Fibroblast of lung (primary cell): ENCODE measurements at regions not wholly inside any gene's neighbourhood (a gene's known extent, or its start where the extent isn't known, plus 50 kb on each side); places are given as distances from the start of the nearest gene placed in this dataset.

Experiments used
- DNase-seq, 2 donors: peaks; one replicate each; pipeline versions ENCODE4 v3.0.0 to v3.0.0-alpha.2; 2010; ENCODE audit warnings: low read depth in 2 of 2
- H2AFZ ChIP-seq: 2 replicates; pipeline ENCODE4 v1.5.1; 2012; ENCODE audit warnings: low read length, control low read depth, inconsistent platforms
- H3K27ac ChIP-seq: 2 replicates; pipeline ENCODE4 v1.5.1; 2011; ENCODE audit warnings: low read length, control low read depth; ENCODE audit not compliant: insufficient read depth
- H3K27me3 ChIP-seq: 2 replicates; pipeline ENCODE4 v1.5.1; 2011; ENCODE audit warnings: mild to moderate bottlenecking, low read length; ENCODE audit not compliant: control insufficient read depth, insufficient read depth
- H3K36me3 ChIP-seq: 2 replicates; pipeline ENCODE4 v1.5.1; 2011; ENCODE audit warnings: low read length; ENCODE audit not compliant: control insufficient read depth, insufficient read depth
- H3K4me1 ChIP-seq: 2 replicates; pipeline ENCODE4 v1.5.1; 2011; ENCODE audit warnings: low read length; ENCODE audit not compliant: control insufficient read depth, insufficient read depth; ENCODE audit errors: extremely low read depth
- H3K4me2 ChIP-seq: 2 replicates; pipeline ENCODE4 v1.5.1; 2011; ENCODE audit warnings: low read length, control low read depth; ENCODE audit not compliant: insufficient read depth; ENCODE audit errors: extremely low read depth
- H3K4me3 ChIP-seq, 4 experiments: fragments of 200-600 bp in 1 of 4; sonication (generic) in 1 of 4; replicated peaks in 1 of 4; 2 replicates each; pipeline ENCODE4 v1.5.1; 2011 to 2016; ENCODE audit warnings: low read length in 4 of 4, low read depth in 3 of 4, mild to moderate bottlenecking in 3 of 4, control low read depth in 2 of 4, inconsistent platforms in 1 of 4, mixed read lengths in 1 of 4; ENCODE audit not compliant: insufficient read depth in 1 of 4; ENCODE audit errors: control extremely low read depth in 1 of 4
- H3K79me2 ChIP-seq: 2 replicates; pipeline ENCODE4 v1.5.1; 2012; ENCODE audit warnings: mild to moderate bottlenecking, low read length, inconsistent platforms; ENCODE audit not compliant: control insufficient read depth, insufficient read depth
- H3K9ac ChIP-seq: 2 replicates; pipeline ENCODE4 v1.5.1; 2011; ENCODE audit warnings: mild to moderate bottlenecking, low read length, control low read depth; ENCODE audit not compliant: insufficient read depth
- H3K9me3 ChIP-seq: 2 replicates; pipeline ENCODE4 v1.5.1; 2012; ENCODE audit warnings: low read depth, low read length; ENCODE audit not compliant: control insufficient read depth, insufficient read depth
- H4K20me1 ChIP-seq: 2 replicates; pipeline ENCODE4 v1.5.1; 2011; ENCODE audit warnings: low read length; ENCODE audit not compliant: control insufficient read depth, insufficient read depth; ENCODE audit errors: extremely low read depth
- EZH2 ChIP-seq: IDR thresholded peaks from 2 replicates; pipeline ENCODE4 v1.5.1; 2012; ENCODE audit warnings: low read length, control low read depth, mild to moderate bottlenecking; ENCODE audit errors: missing control alignments
- TF ChIP-seq, protein P1 (sequence below), 2 donors: IDR thresholded peaks in 1 of 2; conservative IDR thresholded peaks in 1 of 2; 1 replicate in 1 of 2; 2 replicates in 1 of 2; pipeline ENCODE4 v1.5.1; 2011 to 2012; ENCODE audit warnings: low read length in 2 of 2, control low read depth in 1 of 2, inconsistent platforms in 1 of 2, low read depth in 1 of 2, mild to moderate bottlenecking in 1 of 2

DNA sequence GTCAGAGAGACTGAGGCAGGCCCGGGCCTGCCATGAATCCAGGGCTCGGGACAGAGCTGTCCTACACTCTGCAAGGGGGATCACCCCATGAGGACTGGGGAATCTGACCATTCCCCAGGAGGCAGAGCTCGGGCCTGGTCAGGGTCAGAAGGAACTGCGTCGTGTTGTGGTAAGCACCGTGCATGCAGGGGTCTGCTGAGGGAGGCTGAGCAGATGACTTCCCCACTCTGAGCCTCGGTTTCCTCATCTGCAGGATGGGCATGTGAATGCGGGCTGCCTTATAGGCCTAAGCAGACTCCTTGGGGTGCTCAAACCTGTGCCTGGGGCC, 61.6 kb upstream of the IQSEC1 start:
- DNase-seq, result no peak
- Histone ChIP-seq H3K27ac (no peak overlapping the region), H3K36me3 (no peaks in the 10 kb centered on the region), H3K4me2 (no peak overlapping the region), H3K4me3 (no peak overlapping the region), H3K4me1 (no peaks in the 10 kb centered on the region), H3K9ac (no peak overlapping the region), H3K79me2 (no peaks in the 10 kb centered on the region), H3K9me3 (no peaks in the 10 kb centered on the region), H3K27me3 (no peaks in the 10 kb centered on the region), H4K20me1 (no peaks in the 10 kb centered on the region), H2AFZ (no peak overlapping the region)
- no peak for TF ChIP-seq EZH2
- TF ChIP-seq, protein P1, sequence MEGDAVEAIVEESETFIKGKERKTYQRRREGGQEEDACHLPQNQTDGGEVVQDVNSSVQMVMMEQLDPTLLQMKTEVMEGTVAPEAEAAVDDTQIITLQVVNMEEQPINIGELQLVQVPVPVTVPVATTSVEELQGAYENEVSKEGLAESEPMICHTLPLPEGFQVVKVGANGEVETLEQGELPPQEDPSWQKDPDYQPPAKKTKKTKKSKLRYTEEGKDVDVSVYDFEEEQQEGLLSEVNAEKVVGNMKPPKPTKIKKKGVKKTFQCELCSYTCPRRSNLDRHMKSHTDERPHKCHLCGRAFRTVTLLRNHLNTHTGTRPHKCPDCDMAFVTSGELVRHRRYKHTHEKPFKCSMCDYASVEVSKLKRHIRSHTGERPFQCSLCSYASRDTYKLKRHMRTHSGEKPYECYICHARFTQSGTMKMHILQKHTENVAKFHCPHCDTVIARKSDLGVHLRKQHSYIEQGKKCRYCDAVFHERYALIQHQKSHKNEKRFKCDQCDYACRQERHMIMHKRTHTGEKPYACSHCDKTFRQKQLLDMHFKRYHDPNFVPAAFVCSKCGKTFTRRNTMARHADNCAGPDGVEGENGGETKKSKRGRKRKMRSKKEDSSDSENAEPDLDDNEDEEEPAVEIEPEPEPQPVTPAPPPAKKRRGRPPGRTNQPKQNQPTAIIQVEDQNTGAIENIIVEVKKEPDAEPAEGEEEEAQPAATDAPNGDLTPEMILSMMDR (conservative IDR thresholded peaks at IDR 0.05 in 1 of 2, IDR thresholded peaks at IDR 0.05 in 1 of 2; ENCODE audit: low read depth in 1 of 2, low read length in 2 of 2), result no peak

- H3K9ac ChIP-seq, result no peak overlapping the region
- no peaks in the 10 kb centered on the region for H3K4me1 ChIP-seq
- no peak overlapping the region for H3K4me2 ChIP-seq
- no peaks in the 10 kb centered on the region for H3K36me3 ChIP-seq
- H2AFZ ChIP-seq, result no peak overlapping the region
- H3K27me3 ChIP-seq, result no peaks in the 10 kb centered on the region
- H3K9me3 ChIP-seq, result no peaks in the 10 kb centered on the region
- no peaks in the 10 kb centered on the region for H3K79me2 ChIP-seq
- DNase-seq, result no peak
- no peak overlapping the region for H3K27ac ChIP-seq
- no peaks in the 10 kb centered on the region for H4K20me1 ChIP-seq
- no peak overlapping the region for H3K4me3 ChIP-seq
- TF ChIP-seq, protein P1 (conservative IDR thresholded peaks at IDR 0.05 in 1 of 2, IDR thresholded peaks at IDR 0.05 in 1 of 2; ENCODE audit: low read depth in 1 of 2, low read length in 2 of 2), result no peak
- no peak for TF ChIP-seq EZH2
These were observed 61.1 kb upstream of the IQSEC1 start for GRCh38 chr3:13134166-13134878.

DNA sequence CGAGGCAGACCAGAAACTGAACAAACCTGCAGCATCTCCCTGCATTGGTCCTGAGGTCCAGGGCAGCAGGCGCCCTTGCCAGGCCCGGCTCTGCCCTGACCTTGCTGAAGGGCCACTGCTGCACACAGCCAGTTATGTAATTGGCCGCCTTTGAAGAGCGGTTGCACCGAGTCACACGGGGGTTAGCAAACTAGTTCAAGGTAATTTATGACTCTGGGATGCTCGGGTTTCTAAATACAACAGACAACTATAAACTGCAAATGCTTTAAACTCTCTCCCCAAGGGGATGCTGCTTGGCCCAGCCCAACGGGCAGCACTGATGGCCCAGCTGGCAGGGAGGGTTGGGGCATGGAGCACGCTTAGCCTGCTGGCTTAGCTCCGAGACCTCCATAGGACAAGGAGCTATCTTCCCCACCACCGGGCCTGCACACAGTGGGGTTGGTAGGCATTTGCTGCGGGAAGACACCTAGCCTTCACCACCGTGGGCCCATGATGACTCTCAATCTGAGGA, 60.3 kb upstream of the IQSEC1 start:
- Histone ChIP-seq H3K36me3 (no peaks in the 10 kb centered on the region), H3K4me3 (no peak overlapping the region), H4K20me1 (no peaks in the 10 kb centered on the region), H2AFZ (no peak overlapping the region), H3K9ac (no peak overlapping the region), H3K9me3 (no peaks in the 10 kb centered on the region), H3K4me2 (no peak overlapping the region), H3K79me2 (no peaks in the 10 kb centered on the region), H3K27me3 (no peaks in the 10 kb centered on the region), H3K27ac (no peak overlapping the region), H3K4me1 (no peaks in the 10 kb centered on the region)
- TF ChIP-seq, protein P1 (conservative IDR thresholded peaks at IDR 0.05 in 1 of 2, IDR thresholded peaks at IDR 0.05 in 1 of 2; ENCODE audit: low read depth in 1 of 2, low read length in 2 of 2), result no peak
- TF ChIP-seq EZH2, result no peak
- DNase-seq, result no peak
